GM23338 (cell line): ENCODE measurements at regions not wholly inside any gene's neighbourhood (a gene's known extent, or its start where the extent isn't known, plus 50 kb on each side); places are given as distances from the start of the nearest gene placed in this dataset.

ENCODE experiments used
- ATAC-seq: fragments of 200-7000 bp; cut with Tn5 transposase; 3 replicates; pipeline ENCODE4 v1.9.1; 2020
- DNase-seq: peaks from one replicate; pipeline ENCODE4 v3.0.0-alpha.2; 2015; ENCODE audit warnings: low spot score
- H2AFZ ChIP-seq: fragments of 200-600 bp; sonication (generic); 2 replicates; pipeline ENCODE4 v1.8.0; 2016; ENCODE audit warnings: antibody characterized with exemption, mild to moderate bottlenecking, moderate library complexity
- H3F3A ChIP-seq: fragments of 200-600 bp; sonication (generic); replicated peaks from 2 replicates; pipeline ENCODE4 v1.8.0; 2017; ENCODE audit warnings: antibody characterized with exemption, mixed run types, low read depth
- H3K27ac ChIP-seq: fragments of 200-600 bp; sonication (generic); 2 replicates; pipeline ENCODE4 v1.6.1; 2016; ENCODE audit warnings: low read depth
- H3K27me3 ChIP-seq: fragments of 200-600 bp; sonication (generic); 2 replicates; pipeline ENCODE4 v1.8.0; 2016; ENCODE audit warnings: mild to moderate bottlenecking, mixed run types, moderate library complexity; ENCODE audit not compliant: insufficient read depth
- H3K36me3 ChIP-seq: fragments of 200-600 bp; sonication (generic); 2 replicates; pipeline ENCODE4 v1.8.0; 2016; ENCODE audit warnings: mild to moderate bottlenecking; ENCODE audit not compliant: insufficient read depth
- H3K4me1 ChIP-seq: fragments of 200-600 bp; sonication (generic); 2 replicates; pipeline ENCODE4 v1.8.0; 2016; ENCODE audit warnings: mild to moderate bottlenecking, moderate library complexity; ENCODE audit not compliant: insufficient read depth
- H3K4me2 ChIP-seq: fragments of 200-600 bp; sonication (generic); 2 replicates; pipeline ENCODE4 v1.7.1; 2017; ENCODE audit warnings: mixed run types
- H3K4me3 ChIP-seq: fragments of 200-600 bp; sonication (generic); 2 replicates; pipeline ENCODE4 v1.6.1; 2016; ENCODE audit warnings: mixed run types
- H3K79me2 ChIP-seq: fragments of 200-600 bp; sonication (generic); replicated peaks from 2 replicates; pipeline ENCODE4 v1.8.0; 2017; ENCODE audit warnings: mild to moderate bottlenecking; ENCODE audit not compliant: insufficient read depth
- H3K9me2 ChIP-seq: fragments of 200-600 bp; sonication (generic); 2 replicates; pipeline ENCODE4 v1.8.0; 2017; ENCODE audit not compliant: insufficient read depth
- H4K20me1 ChIP-seq: fragments of 200-600 bp; sonication (generic); replicated peaks from 2 replicates; pipeline ENCODE4 v1.8.0; 2017; ENCODE audit warnings: mild to moderate bottlenecking; ENCODE audit not compliant: insufficient read depth
- H3K27ac Mint-ChIP-seq: 2 replicates; pipeline ENCODE4 v1.8.0; 2020; ENCODE audit warnings: inconsistent platforms, mild to moderate bottlenecking, moderate library complexity, mixed read lengths
- H3K27me3 Mint-ChIP-seq: 3 replicates; pipeline ENCODE4 v1.8.0; 2022; ENCODE audit warnings: low read depth, mild to moderate bottlenecking, moderate library complexity, mixed read lengths, inconsistent platforms; ENCODE audit not compliant: insufficient read depth, poor library complexity
- H3K36me3 Mint-ChIP-seq: 3 replicates; pipeline ENCODE4 v1.8.0; 2021; ENCODE audit warnings: low read depth, mild to moderate bottlenecking, inconsistent platforms, moderate library complexity, mixed read lengths
- H3K4me1 Mint-ChIP-seq: 3 replicates; pipeline ENCODE4 v1.8.0; 2020; ENCODE audit warnings: mild to moderate bottlenecking, inconsistent platforms, mixed read lengths
- H3K4me3 Mint-ChIP-seq: 3 replicates; pipeline ENCODE4 v1.8.0; 2021; ENCODE audit warnings: moderate library complexity, mild to moderate bottlenecking, inconsistent platforms, mixed read lengths
- H3K9me3 Mint-ChIP-seq: 3 replicates; pipeline ENCODE4 v1.8.0; 2020; ENCODE audit warnings: moderate library complexity, mild to moderate bottlenecking, inconsistent platforms, mixed read lengths
- CREB1 ChIP-seq: fragments of 250-450 bp; sonication (Bioruptor Pico); IDR thresholded peaks from 2 replicates; pipeline ENCODE4 v1.5.0; 2020; ENCODE audit warnings: low read depth, mild to moderate bottlenecking, moderate library complexity
- CTCF ChIP-seq, 2 experiments: fragments of 200-600 bp in 1 of 2; sonication (generic) in 1 of 2; conservative IDR thresholded peaks; 2 replicates each; pipeline versions ENCODE4 v1.5.1 to v1.6.1; 2016 to 2017; ENCODE audit warnings: antibody characterized with exemption in 2 of 2, low read depth in 2 of 2, mild to moderate bottlenecking in 2 of 2, moderate library complexity in 1 of 2
- ETS1 ChIP-seq: IDR thresholded peaks from 2 replicates; pipeline ENCODE4 v1.6.1; 2016; ENCODE audit warnings: antibody characterized with exemption
- EZH2 ChIP-seq: fragments of 200-600 bp; sonication (generic); IDR thresholded peaks from one replicate; pipeline ENCODE4 v1.8.0; 2017; ENCODE audit warnings: antibody characterized with exemption, mild to moderate bottlenecking, low read depth; ENCODE audit not compliant: unreplicated experiment
- EZH2phosphoT487 ChIP-seq: fragments of 200-600 bp; sonication (generic); IDR thresholded peaks from one replicate; pipeline ENCODE4 v1.8.1; 2018; ENCODE audit warnings: antibody characterized with exemption; ENCODE audit not compliant: unreplicated experiment
- JUNB ChIP-seq: IDR thresholded peaks from one replicate; pipeline ENCODE4 v1.6.1; 2016; ENCODE audit warnings: antibody characterized with exemption; ENCODE audit not compliant: unreplicated experiment
- NANOG ChIP-seq: IDR thresholded peaks from 2 replicates; pipeline ENCODE4 v1.6.1; 2016; ENCODE audit warnings: antibody characterized with exemption, borderline replicate concordance
- POLR2AphosphoS5 ChIP-seq: IDR thresholded peaks from 2 replicates; pipeline ENCODE4 v1.6.1; 2016; ENCODE audit warnings: antibody characterized with exemption, low read depth
- REST ChIP-seq: IDR thresholded peaks from one replicate; pipeline ENCODE4 v1.6.1; 2018; ENCODE audit warnings: antibody characterized with exemption; ENCODE audit not compliant: unreplicated experiment
- STAT1 ChIP-seq: IDR thresholded peaks from one replicate; pipeline ENCODE4 v1.6.1; 2016; ENCODE audit warnings: antibody characterized with exemption; ENCODE audit not compliant: unreplicated experiment
- ZNF114 ChIP-seq: fragments of 250-450 bp; sonication (Bioruptor Pico); IDR thresholded peaks from 2 replicates; pipeline ENCODE4 v1.5.0; 2020; ENCODE audit warnings: mild to moderate bottlenecking, moderate library complexity
- ZNF331 ChIP-seq: fragments of 250-450 bp; sonication (Bioruptor Pico); IDR thresholded peaks from 2 replicates; pipeline ENCODE4 v1.5.0; 2020; ENCODE audit warnings: low read depth, mild to moderate bottlenecking, moderate library complexity
- ZNF462 ChIP-seq: fragments of 250-450 bp; sonication (Bioruptor Pico); IDR thresholded peaks from 2 replicates; pipeline ENCODE4 v1.5.0; 2020; ENCODE audit warnings: mild to moderate bottlenecking, moderate library complexity

GRCh38 chr18:55982992-55983391, 395.0 kb upstream of the TCF4 start:
- DNase-seq (peak; percentile 79), ATAC-seq (peak; percentile 68)
- TF ChIP-seq EZH2: no peak
- TF ChIP-seq CTCF (conservative IDR thresholded peaks at IDR 0.05; ENCODE audit: low read depth in 2 of 2): no peak
- no peak for TF ChIP-seq JUNB
- TF ChIP-seq STAT1: no peak
- no peak for TF ChIP-seq REST
- no peak for TF ChIP-seq ZNF114 (CRISPR knock-in tag)
- TF ChIP-seq ETS1: no peak
- no peak for TF ChIP-seq EZH2phosphoT487
- no peak for TF ChIP-seq NANOG
- no peak for TF ChIP-seq ZNF331 (CRISPR knock-in tag)
- TF ChIP-seq CREB1 (CRISPR knock-in tag): no peak
- TF ChIP-seq ZNF462 (CRISPR knock-in tag): no peak
- no peak for TF ChIP-seq POLR2AphosphoS5
- Histone ChIP-seq H3K27me3 (no peaks in the 10 kb centered on the region), H3K4me2 (0 out of 2 replicates have a peak overlapping the region, but pooled peaks have one; percentile 29), H2AFZ (no peak overlapping the region), H3K4me3 (no peak overlapping the region), H3K79me2 (no peaks in the 10 kb centered on the region), H3F3A (no peaks in the 10 kb centered on the region), H3K27ac (no peak overlapping the region), H3K36me3 (0 out of 2 replicates have a peak, but pooled peaks cover 5% of the 10 kb centered on the region), H3K4me1 (peaks cover 6% of the 10 kb centered on the region), H3K9me2 (no peaks in the 10 kb centered on the region), H4K20me1 (no peaks in the 10 kb centered on the region)
- Mint-ChIP-seq H3K9me3 (peaks cover 8% of the 10 kb centered on the region), H3K36me3 (peaks cover 6% of the 10 kb centered on the region), H3K27me3 (peaks cover 3% of the 10 kb centered on the region), H3K4me3 (no peak overlapping the region), H3K27ac (peak overlapping the region; percentile 25), H3K4me1 (peaks cover 7% of the 10 kb centered on the region)
